IPS-20b (cell line): ENCODE measurements at regions not wholly inside any gene's neighbourhood (a gene's known extent, or its start where the extent isn't known, plus 50 kb on each side); places are given as distances from the start of the nearest gene placed in this dataset.

Source experiments
- H3K27ac ChIP-seq: one replicate; pipeline ENCODE4 v1.5.1; 2013; ENCODE audit warnings: low read length
- H3K27me3 ChIP-seq: 2 replicates; pipeline ENCODE4 v1.6.1; 2013; ENCODE audit warnings: mild to moderate bottlenecking, low read length, inconsistent platforms; ENCODE audit not compliant: insufficient read depth
- H3K36me3 ChIP-seq: 2 replicates; pipeline ENCODE4 v1.6.1; 2013; ENCODE audit warnings: low read depth, mild to moderate bottlenecking, inconsistent platforms, low read length, moderate library complexity; ENCODE audit not compliant: insufficient read depth
- H3K4me1 ChIP-seq: 2 replicates; pipeline ENCODE4 v1.6.1; 2013; ENCODE audit warnings: mild to moderate bottlenecking, control low read depth, inconsistent platforms, low read length, moderate library complexity; ENCODE audit not compliant: insufficient read depth
- H3K4me3 ChIP-seq: 2 replicates; pipeline ENCODE4 v1.5.1; 2013; ENCODE audit warnings: mild to moderate bottlenecking, low read length, inconsistent platforms
- H3K9ac ChIP-seq: 2 replicates; pipeline ENCODE4 v1.6.1; 2013; ENCODE audit warnings: low read depth, mild to moderate bottlenecking, inconsistent platforms, low read length, moderate library complexity
- H3K9me3 ChIP-seq: 2 replicates; pipeline ENCODE4 v1.6.1; 2013; ENCODE audit warnings: mild to moderate bottlenecking, low read depth, low read length, inconsistent platforms; ENCODE audit not compliant: insufficient read depth

GRCh38 chr1:55617288-55617982 is 402.3 kb upstream of the USP24 start:
- H3K9me3 ChIP-seq = no peaks in the 10 kb centered on the region
- 0 out of 2 replicates have a peak, but pooled peaks cover 3% of the 10 kb centered on the region for H3K4me1 ChIP-seq
- no peaks in the 10 kb centered on the region for H3K36me3 ChIP-seq
- H3K4me3 ChIP-seq = no peak overlapping the region
- no peak overlapping the region for H3K9ac ChIP-seq
- H3K27me3 ChIP-seq = no peaks in the 10 kb centered on the region
- H3K27ac ChIP-seq = no peak overlapping the region

- Histone ChIP-seq H3K9me3 (peaks cover 9% of the 10 kb centered on the region; the same call in 1 of the 2 replicates), H3K4me1 (no peaks in the 10 kb centered on the region), H3K9ac (no peak overlapping the region), H3K27ac (no peak overlapping the region), H3K27me3 (no peaks in the 10 kb centered on the region), H3K36me3 (no peaks in the 10 kb centered on the region), H3K4me3 (no peak overlapping the region)
Observed at GRCh38 chr1:55612988-55613387, 397.8 kb upstream of the USP24 start.

- H3K4me3 ChIP-seq = no peak overlapping the region
Observed at GRCh38 chr1:55611123-55611522, 396.0 kb upstream of the USP24 start.

GRCh38 chr1:55610203-55610602 is 395.0 kb upstream of the USP24 start:
- Histone ChIP-seq H3K27ac (no peak overlapping the region), H3K36me3 (no peaks in the 10 kb centered on the region), H3K9ac (no peak overlapping the region), H3K27me3 (no peaks in the 10 kb centered on the region), H3K9me3 (peaks cover 24% of the 10 kb centered on the region; the same call in 1 of the 2 replicates), H3K4me1 (no peaks in the 10 kb centered on the region), H3K4me3 (no peak overlapping the region)

More at GRCh38 chr1:55611123-55611522, 396.0 kb upstream of the USP24 start:
- H3K27me3 ChIP-seq = no peaks in the 10 kb centered on the region
- H3K9me3 ChIP-seq = peaks cover 24% of the 10 kb centered on the region; the same call in 1 of the 2 replicates
- no peak overlapping the region for H3K27ac ChIP-seq
- no peaks in the 10 kb centered on the region for H3K36me3 ChIP-seq
- H3K4me1 ChIP-seq = no peaks in the 10 kb centered on the region
- H3K9ac ChIP-seq = no peak overlapping the region

DNA sequence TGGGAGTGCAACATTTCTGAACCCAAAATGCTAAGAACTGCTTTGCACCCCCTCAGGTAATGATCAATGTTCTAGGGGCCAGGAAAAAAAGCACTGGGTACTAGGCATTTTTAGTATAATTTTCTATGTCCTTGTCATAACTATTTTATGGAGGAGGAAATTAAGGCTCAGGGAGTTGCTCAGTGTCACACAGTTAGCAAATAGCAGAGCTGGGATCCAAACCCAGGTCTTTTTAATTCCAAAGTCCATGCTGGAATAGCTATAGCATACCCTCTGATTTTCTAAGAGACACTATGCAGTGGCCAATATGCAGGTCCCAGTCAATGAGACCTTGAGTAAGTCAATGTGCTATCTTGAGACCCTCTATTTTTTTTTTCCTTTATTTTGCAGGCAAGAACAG is 394.5 kb upstream of the USP24 start:
- H3K9me3 ChIP-seq = peaks cover 24% of the 10 kb centered on the region; the same call in 1 of the 2 replicates
- no peaks in the 10 kb centered on the region for H3K36me3 ChIP-seq
- no peak overlapping the region for H3K9ac ChIP-seq
- H3K4me3 ChIP-seq = no peak overlapping the region
- no peaks in the 10 kb centered on the region for H3K27me3 ChIP-seq
- no peak overlapping the region for H3K27ac ChIP-seq
- no peaks in the 10 kb centered on the region for H3K4me1 ChIP-seq

DNA sequence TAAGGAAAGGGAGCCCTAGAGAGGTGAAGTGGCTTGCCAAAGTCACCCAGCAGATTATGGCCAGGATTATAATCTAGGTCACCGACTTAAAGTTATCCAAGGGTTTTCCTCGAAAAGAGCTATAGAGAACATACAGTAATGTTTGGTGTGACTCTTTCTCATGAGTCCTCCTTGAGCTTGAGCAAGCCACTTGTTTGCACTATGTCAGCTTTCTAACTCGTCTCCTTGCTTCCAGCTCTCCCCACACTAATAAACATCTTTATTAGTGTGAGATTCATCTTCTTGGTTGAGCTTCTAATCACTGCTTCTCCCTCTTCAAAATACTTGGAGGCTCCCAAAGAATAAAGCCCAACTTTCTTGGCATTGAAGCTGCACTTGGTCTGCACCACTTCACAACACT is 390.0 kb upstream of the USP24 start:
- Histone ChIP-seq H3K9ac (no peak overlapping the region), H3K36me3 (no peaks in the 10 kb centered on the region), H3K4me3 (no peak overlapping the region), H3K27me3 (no peaks in the 10 kb centered on the region), H3K27ac (no peak overlapping the region), H3K9me3 (peaks cover 24% of the 10 kb centered on the region; the same call in 1 of the 2 replicates), H3K4me1 (no peaks in the 10 kb centered on the region)

- no peaks in the 10 kb centered on the region for H3K27me3 ChIP-seq
- no peak overlapping the region for H3K9ac ChIP-seq
- H3K9me3 ChIP-seq = peaks cover 24% of the 10 kb centered on the region; the same call in 1 of the 2 replicates
- H3K4me3 ChIP-seq = no peak overlapping the region
- no peaks in the 10 kb centered on the region for H3K4me1 ChIP-seq
- no peaks in the 10 kb centered on the region for H3K36me3 ChIP-seq
- H3K27ac ChIP-seq = no peak overlapping the region
Observed at GRCh38 chr1:55604749-55605148, 389.6 kb upstream of the USP24 start.

GRCh38 chr1:55604179-55604578 is 389.0 kb upstream of the USP24 start:
- no peaks in the 10 kb centered on the region for H3K27me3 ChIP-seq
- H3K4me3 ChIP-seq = no peak overlapping the region
- no peak overlapping the region for H3K27ac ChIP-seq
- H3K4me1 ChIP-seq = no peaks in the 10 kb centered on the region
- H3K9me3 ChIP-seq = peaks cover 24% of the 10 kb centered on the region; the same call in 1 of the 2 replicates
- H3K36me3 ChIP-seq = no peaks in the 10 kb centered on the region
- H3K9ac ChIP-seq = no peak overlapping the region

- Histone ChIP-seq H3K36me3 (no peaks in the 10 kb centered on the region), H3K9me3 (no peaks in the 10 kb centered on the region), H3K9ac (no peak overlapping the region), H3K27me3 (no peaks in the 10 kb centered on the region), H3K4me3 (no peak overlapping the region), H3K4me1 (no peaks in the 10 kb centered on the region), H3K27ac (no peak overlapping the region)
Observed at GRCh38 chr1:55600242-55600641, 385.1 kb upstream of the USP24 start.

DNA sequence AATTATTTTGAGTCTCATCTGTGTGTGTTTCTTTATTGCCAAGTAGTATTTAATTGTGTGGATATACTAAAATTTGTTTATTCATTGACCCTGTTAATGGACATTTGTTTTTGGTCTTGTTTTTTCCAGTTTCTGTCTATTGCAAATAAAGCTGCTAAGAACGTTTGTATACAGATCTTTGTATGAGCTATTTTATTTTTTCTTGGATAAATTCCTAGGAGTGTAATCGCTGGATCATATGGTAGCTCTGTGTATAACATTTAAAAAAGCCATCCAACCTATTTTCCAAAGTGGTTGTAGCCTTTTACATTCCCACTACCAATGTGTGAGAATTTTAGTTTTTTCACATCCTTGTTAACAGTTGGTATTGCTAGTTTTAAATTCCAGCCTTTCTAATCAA is 382.7 kb upstream of the USP24 start:
- H3K4me3 ChIP-seq = no peak overlapping the region
- no peak overlapping the region for H3K9ac ChIP-seq
- no peaks in the 10 kb centered on the region for H3K36me3 ChIP-seq
- no peak overlapping the region for H3K27ac ChIP-seq
- no peaks in the 10 kb centered on the region for H3K9me3 ChIP-seq
- no peaks in the 10 kb centered on the region for H3K27me3 ChIP-seq
- H3K4me1 ChIP-seq = no peaks in the 10 kb centered on the region

DNA sequence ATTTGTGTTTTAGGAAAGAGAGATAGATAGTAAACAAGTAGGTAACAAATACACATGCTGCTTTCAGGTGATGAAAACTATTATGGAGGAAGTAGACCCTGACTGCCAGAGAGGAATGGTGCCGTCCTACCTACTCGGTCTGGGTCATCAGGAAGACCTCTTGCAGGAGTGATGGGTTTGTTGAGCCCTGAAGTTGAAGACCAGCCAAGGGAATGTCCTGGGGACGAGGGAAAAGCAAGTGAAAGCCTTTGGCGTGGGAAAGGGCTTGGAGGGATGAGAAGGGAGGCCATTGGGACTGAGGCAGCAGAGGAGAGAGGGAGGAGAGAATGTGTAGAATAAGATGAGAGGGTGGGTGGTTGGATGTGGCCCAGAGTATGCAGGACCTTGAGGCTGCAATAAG is 379.5 kb upstream of the USP24 start:
- no peak overlapping the region for H3K4me3 ChIP-seq

DNA sequence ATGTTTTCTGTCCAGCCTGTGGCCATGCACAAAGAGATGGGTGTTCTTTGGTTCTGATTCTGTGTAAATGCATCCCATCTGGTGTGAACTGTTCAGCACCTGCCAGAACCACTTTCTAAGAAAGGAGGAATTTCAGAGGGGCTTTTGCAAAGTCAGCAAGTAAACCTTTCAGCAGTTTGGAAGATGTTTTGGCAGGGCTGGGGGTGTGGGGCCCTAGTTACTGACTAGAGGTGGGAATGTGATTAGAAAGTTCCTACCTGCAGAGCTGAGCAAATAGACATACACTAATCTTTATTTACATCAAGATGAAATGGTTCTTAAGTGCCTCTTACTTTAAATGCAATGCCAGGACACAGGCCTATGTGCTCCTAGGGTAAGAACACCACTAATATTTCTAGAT is 378.1 kb upstream of the USP24 start:
- H3K9ac ChIP-seq = no peak overlapping the region
- H3K27me3 ChIP-seq = no peaks in the 10 kb centered on the region
- H3K4me3 ChIP-seq = no peak overlapping the region
- no peaks in the 10 kb centered on the region for H3K36me3 ChIP-seq
- no peaks in the 10 kb centered on the region for H3K9me3 ChIP-seq
- H3K27ac ChIP-seq = no peak overlapping the region
- H3K4me1 ChIP-seq = no peaks in the 10 kb centered on the region

More for the DNA sequence above, 379.5 kb upstream of the USP24 start:
- Histone ChIP-seq H3K4me1 (no peaks in the 10 kb centered on the region), H3K9ac (no peak overlapping the region), H3K27me3 (no peaks in the 10 kb centered on the region), H3K27ac (no peak overlapping the region), H3K36me3 (no peaks in the 10 kb centered on the region), H3K9me3 (no peaks in the 10 kb centered on the region)
